ENCODE measurements at regions not wholly inside any gene's neighbourhood (a gene's known extent, or its start where the extent isn't known, plus 50 kb on each side); places are given as distances from the start of the nearest gene placed in this dataset.

DNA sequence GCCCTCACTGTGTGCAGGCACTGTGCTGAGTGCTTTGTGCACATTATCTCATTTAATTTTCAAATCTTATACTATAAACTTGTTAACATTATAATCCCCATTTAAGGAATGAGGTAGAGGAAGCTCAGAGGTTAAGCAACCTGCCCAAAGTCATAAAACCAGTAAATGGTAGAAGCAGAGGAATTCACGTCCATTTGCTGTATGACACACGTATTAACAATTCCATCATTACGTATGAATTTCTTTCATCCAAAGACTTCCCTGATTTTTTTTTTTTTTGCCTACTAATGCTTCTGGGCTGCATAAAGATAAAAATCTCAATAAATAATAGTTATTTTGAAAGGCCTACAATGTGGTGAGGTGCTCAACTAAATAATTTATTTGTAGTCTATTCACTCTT, 64.5 kb upstream of the H2AZ1 start:
- no peak for TF ChIP-seq EZH2 (IDR thresholded peaks at IDR 0.05; ENCODE audit: insufficient read depth, low read length)
- TF ChIP-seq, protein P1, sequence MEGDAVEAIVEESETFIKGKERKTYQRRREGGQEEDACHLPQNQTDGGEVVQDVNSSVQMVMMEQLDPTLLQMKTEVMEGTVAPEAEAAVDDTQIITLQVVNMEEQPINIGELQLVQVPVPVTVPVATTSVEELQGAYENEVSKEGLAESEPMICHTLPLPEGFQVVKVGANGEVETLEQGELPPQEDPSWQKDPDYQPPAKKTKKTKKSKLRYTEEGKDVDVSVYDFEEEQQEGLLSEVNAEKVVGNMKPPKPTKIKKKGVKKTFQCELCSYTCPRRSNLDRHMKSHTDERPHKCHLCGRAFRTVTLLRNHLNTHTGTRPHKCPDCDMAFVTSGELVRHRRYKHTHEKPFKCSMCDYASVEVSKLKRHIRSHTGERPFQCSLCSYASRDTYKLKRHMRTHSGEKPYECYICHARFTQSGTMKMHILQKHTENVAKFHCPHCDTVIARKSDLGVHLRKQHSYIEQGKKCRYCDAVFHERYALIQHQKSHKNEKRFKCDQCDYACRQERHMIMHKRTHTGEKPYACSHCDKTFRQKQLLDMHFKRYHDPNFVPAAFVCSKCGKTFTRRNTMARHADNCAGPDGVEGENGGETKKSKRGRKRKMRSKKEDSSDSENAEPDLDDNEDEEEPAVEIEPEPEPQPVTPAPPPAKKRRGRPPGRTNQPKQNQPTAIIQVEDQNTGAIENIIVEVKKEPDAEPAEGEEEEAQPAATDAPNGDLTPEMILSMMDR (IDR thresholded peaks at IDR 0.05; ENCODE audit: insufficient read depth, low read depth, low read length) = no peak

All from astrocyte (in vitro differentiated cells and primary cell).